Stimulated activated CD8-positive, alpha-beta memory T cell treated with anti-CD3 and anti-CD28 coated beads, Interleukin-4, amount 100 ng/mL, for 24 hours (primary cell): ENCODE measurements at regions not wholly inside any gene's neighbourhood (a gene's known extent, or its start where the extent isn't known, plus 50 kb on each side); places are given as distances from the start of the nearest gene placed in this dataset.

Experiments used
- DNase-seq: peaks from one replicate; pipeline ENCODE4 v3.0.0-alpha.2; 2020; ENCODE audit warnings: low read depth

GRCh38 chr14:71680736-71681387, 251.4 kb upstream of the RGS6 start:
- DNase-seq, result no peak

- no peak for DNase-seq
Measured at GRCh38 chr14:71682337-71682736, 249.9 kb upstream of the RGS6 start.

- no peak for DNase-seq
Measured at GRCh38 chr14:71684323-71684722, 247.9 kb upstream of the RGS6 start.

GRCh38 chr14:71686677-71687076, 245.6 kb upstream of the RGS6 start:
- no peak for DNase-seq

GRCh38 chr14:71687166-71687831, 244.9 kb upstream of the RGS6 start:
- DNase-seq, result no peak

DNA sequence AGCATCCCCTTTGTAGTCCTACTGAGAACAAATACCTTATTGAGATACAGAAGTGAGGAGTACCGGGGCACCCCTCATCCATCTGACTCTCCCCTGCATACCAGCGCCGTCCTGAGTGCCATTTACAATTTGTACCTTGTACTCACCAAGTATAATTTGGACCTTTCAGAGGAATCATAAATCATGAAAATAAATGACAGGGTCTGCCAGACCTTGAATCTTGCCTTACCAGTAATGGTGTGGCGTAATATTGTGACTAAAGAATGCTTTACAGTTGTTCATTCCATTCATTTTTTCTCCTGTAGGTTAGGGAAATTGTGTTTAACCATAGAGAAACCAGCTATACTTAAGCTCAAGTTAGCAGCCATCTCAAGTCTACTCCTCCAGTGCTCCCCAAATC, 243.7 kb upstream of the RGS6 start:
- no peak for DNase-seq

DNA sequence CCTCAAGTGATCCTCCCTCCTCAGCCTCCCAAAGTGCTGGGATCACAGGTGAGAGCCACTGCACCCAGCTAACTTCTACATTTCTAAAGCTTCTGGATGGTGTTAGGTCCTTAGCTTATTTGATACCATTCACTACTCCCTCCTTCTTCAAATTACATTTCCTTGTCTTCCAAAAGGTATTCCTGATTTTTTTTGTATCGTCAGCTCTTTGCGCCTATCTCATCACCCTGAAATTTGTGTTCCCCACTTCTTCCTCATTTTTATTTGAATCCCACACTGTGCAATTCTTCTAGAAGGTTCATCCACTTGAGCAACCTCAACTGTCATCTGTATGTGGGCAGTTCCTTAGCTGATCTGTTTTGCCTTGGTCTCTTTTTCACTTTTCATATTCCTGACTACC, 241.8 kb upstream of the RGS6 start:
- no peak for DNase-seq

DNA sequence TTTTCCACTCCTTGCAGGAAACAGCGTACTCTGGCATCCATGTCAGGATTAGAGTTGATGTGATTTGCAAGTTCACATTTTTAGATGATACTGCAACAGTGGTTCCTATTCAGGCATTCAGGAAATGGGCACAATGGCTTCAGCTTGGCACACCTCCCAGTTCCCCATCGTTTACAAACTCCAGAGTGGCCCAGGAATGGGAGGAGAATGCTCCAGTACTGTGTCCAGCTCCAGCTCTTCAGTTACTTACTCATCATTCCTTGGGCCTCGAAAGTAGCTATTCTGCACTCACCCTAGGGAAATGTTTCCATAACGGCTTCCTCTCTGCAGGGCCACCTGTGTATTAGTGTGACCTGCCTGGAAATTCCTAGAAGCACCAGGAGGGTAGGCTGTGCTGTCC, 239.7 kb upstream of the RGS6 start:
- DNase-seq, result no peak

GRCh38 chr14:71693381-71693780, 238.8 kb upstream of the RGS6 start:
- DNase-seq, result no peak

DNA sequence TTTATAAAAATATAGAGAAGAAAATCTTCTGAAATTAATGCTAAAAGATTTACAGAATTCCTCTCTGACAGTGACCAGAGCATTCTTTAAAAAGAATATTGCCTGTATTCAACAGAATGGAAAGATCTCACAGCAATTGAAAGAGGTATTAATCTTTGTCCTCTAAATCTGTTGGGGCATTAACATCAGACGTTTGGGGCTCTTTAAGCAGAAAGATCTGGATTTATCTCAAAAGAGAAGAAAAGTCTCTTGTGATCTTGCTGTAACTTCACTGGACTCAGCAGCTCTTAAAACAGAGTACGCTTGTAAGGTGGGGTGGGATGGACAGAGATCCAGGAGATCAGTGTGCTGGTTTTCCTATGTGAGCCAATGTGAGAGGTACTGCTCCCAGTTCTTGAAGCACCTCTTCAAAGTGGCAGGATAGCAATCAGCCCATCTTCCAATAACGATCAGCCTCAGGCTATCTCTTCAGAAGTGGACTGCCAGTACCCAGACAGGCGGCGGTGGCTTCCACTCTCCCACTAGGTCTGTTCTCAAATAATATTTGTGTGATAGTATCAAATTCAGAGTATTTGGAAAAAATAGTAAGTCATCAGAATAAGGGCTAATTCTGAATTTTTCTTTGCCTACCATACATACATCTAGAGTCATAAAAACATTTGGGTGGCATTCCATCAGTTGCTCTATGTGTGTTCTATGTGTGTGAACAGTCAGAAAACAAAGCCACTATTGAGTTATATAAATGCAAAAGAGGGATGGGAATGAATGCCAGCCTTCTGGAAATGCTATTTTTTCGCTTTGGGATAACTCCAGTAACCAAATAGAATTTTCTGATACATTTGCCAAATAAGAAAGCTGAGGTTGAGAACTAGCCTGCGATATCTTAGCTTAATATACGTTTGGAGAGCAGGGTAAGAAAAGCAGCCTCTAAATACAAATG, 237.4 kb upstream of the RGS6 start:
- DNase-seq, result no peak

DNA sequence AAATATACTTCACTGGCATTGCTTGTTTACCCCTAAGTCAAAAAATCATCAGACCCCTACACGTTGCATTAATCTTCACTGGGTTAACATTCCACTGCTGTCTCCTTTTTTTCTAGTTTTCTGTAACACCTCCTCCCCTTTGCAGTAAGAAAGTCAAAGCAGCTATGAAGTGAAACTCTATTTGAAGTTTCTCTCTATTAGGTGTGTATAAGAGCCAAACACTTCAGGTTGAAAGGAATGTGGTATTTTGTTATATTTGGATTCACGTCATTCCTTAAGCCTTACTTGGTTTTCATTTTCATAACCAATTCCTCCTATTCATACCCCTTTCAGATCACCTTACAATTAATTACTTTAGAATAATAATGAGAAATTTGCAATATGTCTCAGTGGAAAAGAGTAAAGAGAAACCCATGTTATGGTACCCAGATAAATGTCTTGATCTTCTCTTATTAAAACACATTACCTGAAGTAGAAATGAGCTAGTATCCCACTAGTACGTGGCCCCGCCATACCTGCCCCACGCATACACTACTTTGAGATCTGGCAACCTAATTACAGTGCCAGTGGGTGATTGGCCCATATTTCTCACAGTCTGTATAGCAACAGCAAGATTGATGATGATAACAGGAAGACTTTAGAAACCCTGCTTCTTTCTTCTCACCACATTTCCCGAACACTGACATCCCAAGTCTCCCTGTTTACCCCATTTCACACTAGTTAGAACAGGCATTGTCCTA, 236.4 kb upstream of the RGS6 start:
- DNase-seq, result no peak

GRCh38 chr14:71698027-71698426, 234.2 kb upstream of the RGS6 start:
- no peak for DNase-seq

- no peak for DNase-seq
Measured at GRCh38 chr14:71698673-71699072, 233.6 kb upstream of the RGS6 start.

- no peak for DNase-seq
Measured at GRCh38 chr14:71701990-71702389, 230.2 kb upstream of the RGS6 start.

GRCh38 chr14:71702786-71703185, 229.4 kb upstream of the RGS6 start:
- no peak for DNase-seq

- DNase-seq, result no peak
Measured at GRCh38 chr14:71703477-71703876, 228.8 kb upstream of the RGS6 start.

GRCh38 chr14:71704210-71704609, 228.0 kb upstream of the RGS6 start:
- DNase-seq, result no peak

- DNase-seq, result no peak
Measured at GRCh38 chr14:71705460-71705859, 226.8 kb upstream of the RGS6 start.

DNA sequence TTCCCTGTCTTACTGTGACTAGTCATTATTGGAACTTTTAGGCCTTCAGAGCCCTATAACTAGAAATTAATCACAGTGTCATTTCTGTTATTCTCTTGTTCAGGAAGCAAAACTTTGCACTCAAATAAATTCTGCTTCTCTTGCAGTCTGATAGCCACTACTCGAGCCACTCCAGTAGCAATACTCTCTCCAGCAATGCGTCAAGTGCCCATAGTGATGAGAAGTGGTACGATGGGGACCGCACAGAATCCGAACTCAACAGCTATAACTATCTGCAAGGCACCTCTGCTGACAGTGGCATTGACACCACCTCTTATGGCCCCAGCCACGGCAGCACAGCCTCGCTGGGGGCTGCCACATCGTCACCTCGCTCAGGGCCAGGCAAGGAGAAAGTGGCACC, 223.2 kb upstream of the RGS6 start:
- no peak for DNase-seq

GRCh38 chr14:71709987-71710386, 222.2 kb upstream of the RGS6 start:
- DNase-seq, result no peak

DNA sequence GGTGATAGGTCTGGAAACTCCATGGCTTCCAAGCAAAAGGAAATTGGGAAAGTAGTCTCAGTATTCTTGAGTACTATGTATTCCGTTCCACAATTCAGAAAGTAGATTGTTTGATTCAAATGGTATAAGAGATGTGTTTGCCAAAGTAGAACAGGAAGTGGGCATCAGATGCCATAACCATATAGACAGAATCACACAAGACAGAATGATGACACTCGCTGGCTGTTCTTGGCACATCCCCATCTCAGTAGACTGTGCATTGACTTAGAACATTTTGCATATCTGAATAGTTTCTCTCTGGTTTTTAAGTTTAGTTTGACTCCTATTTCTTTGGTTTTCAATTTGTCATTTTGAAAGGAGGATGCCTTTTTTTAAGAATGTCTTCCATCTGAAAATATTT, 221.1 kb upstream of the RGS6 start:
- no peak for DNase-seq

DNA sequence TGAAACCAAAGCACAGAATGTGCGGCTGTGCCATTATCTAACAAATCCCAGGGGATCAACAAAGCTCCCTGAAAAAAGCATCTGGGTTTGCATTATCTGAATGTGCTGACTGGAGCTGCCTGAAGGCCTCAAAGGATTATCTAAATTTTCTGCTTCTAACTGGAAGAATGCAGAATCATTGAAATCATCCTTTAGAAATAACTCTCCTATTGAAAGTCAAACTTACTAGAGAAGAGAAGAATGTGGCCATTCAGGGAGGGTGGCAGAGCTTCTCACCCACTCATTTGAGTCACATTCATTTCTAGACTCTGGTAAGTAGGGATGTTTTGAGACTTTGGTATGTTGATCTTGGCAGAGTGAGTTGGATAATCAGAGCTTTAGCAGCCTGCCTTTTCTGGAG, 220.6 kb upstream of the RGS6 start:
- DNase-seq, result no peak
